Transverse colon (tissue), 4 donors: ENCODE measurements at regions not wholly inside any gene's neighbourhood (a gene's known extent, or its start where the extent isn't known, plus 50 kb on each side); places are given as distances from the start of the nearest gene placed in this dataset.

Source experiments
- EP300 ChIP-seq: sonication (generic); formaldehyde crosslinking; IDR thresholded peaks from one replicate; pipeline ENCODE4 v1.6.1; 2017; ENCODE audit warnings: antibody characterized with exemption, low read depth
- POLR2AphosphoS5 ChIP-seq, 3 donors: sonication (generic); formaldehyde crosslinking; IDR thresholded peaks; one replicate each; pipeline ENCODE4 v1.6.1; 2016; ENCODE audit warnings: antibody characterized with exemption in 3 of 3
- TF ChIP-seq, protein P1 (sequence below), 5 experiments: fragments of 200-600 bp in 3 of 5; fragments of 450-650 bp in 2 of 5; sonication (generic) in 3 of 5; IDR thresholded peaks; 1 replicate in 2 of 5; 2 replicates in 3 of 5; pipeline ENCODE4 v1.5.1; 2016 to 2017; ENCODE audit warnings: antibody characterized with exemption in 5 of 5, inconsistent platforms in 3 of 5, mild to moderate bottlenecking in 2 of 5, moderate library complexity in 1 of 5

DNA sequence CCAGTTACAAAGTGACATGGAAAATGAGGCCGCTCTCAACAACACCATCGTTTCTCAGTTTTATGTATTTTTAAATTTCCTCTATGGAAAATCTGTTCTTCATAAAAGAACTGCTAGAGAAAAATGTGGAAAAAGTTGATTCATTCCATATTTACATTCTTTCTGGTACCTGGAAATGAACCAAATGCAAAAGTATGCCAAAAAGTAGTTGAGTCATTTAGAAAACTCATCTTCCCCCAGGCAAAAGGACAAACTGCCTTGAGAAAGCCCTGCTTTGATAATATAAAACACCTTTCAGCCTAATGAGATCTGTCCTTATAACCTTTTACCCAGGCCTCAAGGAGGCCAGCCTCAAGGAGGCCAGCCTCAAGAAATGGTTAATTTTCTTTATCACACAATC, 283.0 kb upstream of the VEPH1 start:
- TF ChIP-seq, protein P1, sequence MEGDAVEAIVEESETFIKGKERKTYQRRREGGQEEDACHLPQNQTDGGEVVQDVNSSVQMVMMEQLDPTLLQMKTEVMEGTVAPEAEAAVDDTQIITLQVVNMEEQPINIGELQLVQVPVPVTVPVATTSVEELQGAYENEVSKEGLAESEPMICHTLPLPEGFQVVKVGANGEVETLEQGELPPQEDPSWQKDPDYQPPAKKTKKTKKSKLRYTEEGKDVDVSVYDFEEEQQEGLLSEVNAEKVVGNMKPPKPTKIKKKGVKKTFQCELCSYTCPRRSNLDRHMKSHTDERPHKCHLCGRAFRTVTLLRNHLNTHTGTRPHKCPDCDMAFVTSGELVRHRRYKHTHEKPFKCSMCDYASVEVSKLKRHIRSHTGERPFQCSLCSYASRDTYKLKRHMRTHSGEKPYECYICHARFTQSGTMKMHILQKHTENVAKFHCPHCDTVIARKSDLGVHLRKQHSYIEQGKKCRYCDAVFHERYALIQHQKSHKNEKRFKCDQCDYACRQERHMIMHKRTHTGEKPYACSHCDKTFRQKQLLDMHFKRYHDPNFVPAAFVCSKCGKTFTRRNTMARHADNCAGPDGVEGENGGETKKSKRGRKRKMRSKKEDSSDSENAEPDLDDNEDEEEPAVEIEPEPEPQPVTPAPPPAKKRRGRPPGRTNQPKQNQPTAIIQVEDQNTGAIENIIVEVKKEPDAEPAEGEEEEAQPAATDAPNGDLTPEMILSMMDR (IDR thresholded peaks at IDR 0.05): no peak
- no peak for TF ChIP-seq EP300
- no peak for TF ChIP-seq POLR2AphosphoS5 (IDR thresholded peaks at IDR 0.05)
